NK-92 treated with Interleukin-12 subunit alpha and Interleukin-12 subunit beta, amount 100 ng/mL, for 24 hours (cell line): ENCODE measurements at regions not wholly inside any gene's neighbourhood (a gene's known extent, or its start where the extent isn't known, plus 50 kb on each side); places are given as distances from the start of the nearest gene placed in this dataset.
"Not testable (repeated sequence)": the region's sequence is repeated elsewhere in the genome, so short reads cannot be mapped to it uniquely, and the experiment has no call there.

Source experiments
- DNase-seq: peaks from one replicate; lab custom pipeline; 2025; lab: John Stamatoyannopoulos, UW

- DNase-seq = no peak
Observed at GRCh38 chr19:29154163-29154562, 58.8 kb downstream of the UQCRFS1 start.

GRCh38 chr19:29145756-29146155 is 67.2 kb downstream of the UQCRFS1 start:
- no peak for DNase-seq

DNA sequence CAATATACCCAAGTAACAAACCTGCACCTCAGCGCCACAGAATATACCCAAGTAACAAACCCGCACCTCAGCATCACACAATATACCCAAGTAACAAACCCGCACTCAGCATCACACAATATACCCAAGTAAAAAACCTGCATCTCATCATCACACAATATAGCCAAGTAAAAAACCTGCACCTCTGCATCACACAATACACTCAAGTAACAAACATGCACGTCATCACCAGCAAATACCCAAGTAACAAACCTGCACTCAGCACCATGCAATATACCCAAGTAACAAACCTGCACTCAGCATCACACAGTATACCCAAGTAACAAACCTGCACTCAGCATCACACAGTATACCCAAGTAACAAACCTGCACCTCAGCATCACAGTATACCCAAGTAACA is 69.8 kb downstream of the UQCRFS1 start:
- no peak for DNase-seq

DNA sequence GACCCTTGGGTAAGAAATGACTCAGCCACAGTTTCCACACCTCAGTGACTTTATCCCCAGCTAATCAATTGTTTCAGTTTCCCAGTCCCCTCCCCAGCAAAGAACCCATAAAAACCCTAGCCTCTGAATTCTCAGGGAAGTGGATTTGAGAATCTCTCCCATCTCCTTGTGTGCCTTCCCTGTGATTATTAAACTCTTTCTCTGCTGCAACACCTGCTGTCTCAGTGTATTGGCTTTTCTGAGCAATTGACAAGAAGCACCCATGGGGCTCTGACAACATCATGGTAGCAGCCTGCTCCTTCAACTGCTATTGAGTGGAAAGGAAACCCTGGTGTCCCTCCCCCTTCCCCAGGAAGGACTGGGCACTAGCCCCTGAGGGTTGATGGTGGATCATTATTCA is 73.7 kb downstream of the UQCRFS1 start:
- no peak for DNase-seq

GRCh38 chr19:29138206-29138605 is 74.7 kb downstream of the UQCRFS1 start:
- not testable (repeated sequence) for DNase-seq

- DNase-seq = no peak
Observed at GRCh38 chr19:29131456-29131855, 81.5 kb downstream of the UQCRFS1 start.

DNA sequence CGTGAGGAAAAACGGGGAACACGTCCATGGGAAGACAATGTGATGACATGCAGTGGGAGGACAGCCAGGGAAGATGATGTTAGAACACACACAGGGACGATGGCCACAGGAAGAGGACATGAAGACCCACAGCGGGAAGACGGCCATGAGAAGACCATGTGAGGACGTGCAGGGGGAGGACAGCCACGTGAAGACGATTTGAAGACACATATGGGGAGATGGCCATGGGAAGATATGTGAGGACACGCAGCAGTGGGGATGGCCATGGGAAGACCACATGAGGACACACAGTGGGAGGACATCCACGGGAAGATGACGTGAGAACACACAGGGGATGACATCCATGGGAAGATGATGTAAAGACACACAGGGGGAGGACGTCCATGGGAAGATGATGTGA is 83.8 kb downstream of the UQCRFS1 start:
- DNase-seq = no peak

DNA sequence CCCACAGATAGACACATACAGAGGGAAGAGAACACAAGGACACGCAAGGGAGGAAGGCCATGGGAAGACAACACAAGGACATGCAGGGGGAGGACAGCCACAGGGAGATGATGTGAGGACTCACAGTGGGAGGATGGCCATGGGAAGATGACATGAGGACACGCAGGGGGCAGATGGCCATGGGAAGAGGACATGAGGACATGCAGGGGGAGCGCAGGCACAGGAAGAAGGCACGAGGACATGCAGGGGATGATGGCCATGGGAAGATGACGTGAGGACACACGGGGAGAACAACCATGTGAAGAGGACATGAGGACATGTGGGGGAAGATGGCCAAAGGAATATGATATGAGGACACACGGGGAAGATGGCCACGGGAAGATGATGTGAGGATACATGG is 84.7 kb downstream of the UQCRFS1 start:
- DNase-seq = no peak

GRCh38 chr19:29122185-29122584 is 90.8 kb downstream of the UQCRFS1 start:
- DNase-seq = no peak

DNA sequence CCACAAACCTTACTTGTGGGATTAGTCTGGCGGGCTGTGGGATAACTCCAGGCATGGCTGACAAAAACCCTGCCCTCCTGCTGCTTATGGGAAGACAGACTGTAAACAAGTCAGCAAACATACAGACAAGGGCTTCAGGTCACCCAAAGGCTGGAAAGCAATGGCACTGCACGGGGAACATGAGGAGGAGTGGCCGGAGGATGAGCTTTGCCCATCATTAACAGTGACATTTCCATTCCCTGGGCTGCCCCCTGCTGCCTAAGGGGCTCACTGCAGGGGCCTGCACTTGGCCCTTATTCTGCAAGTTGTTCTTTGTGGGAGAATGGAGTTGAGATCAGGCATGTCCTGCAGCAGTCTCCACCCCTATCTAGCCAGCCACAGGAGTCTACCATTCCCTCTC is 91.3 kb downstream of the UQCRFS1 start:
- DNase-seq = no peak

DNA sequence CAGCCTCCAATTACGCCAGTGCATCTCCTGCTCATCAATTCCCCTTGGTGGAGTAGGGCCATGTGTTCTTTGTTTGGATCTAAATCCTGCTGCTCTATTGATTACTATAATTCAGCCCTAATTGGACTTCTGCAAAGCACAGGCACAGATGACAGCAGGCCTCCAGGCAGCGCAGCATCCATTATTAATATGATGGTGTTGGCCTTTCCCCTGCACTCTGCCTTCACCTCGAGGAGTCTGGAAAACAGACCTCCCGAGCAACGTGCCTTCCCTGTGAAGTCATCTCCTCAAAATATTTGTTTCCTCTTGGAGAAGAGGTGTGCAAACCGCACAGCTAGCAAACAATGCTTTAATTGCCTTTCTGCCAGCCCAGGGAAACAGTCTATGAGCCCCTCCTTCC is 92.5 kb downstream of the UQCRFS1 start:
- no peak for DNase-seq

DNA sequence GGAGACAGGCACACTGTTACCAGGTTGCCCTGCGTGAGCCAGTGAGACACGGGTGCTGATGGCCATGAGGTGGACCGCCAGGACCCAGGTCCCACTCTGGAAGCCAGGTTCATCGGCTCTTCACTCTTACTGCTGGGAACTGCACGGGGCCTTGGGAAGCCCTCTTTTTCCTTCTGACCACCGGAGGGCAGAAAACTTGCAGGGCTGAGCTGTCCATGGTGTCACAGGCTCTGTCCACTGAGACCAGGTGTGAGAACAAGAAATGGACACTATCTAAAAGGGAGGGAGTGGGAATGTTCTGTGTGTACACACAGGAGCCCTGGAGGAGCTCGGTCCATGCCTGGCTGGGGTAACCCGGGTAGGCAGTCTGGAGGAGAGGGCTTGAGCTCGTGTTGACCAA is 93.4 kb downstream of the UQCRFS1 start:
- no peak for DNase-seq

DNA sequence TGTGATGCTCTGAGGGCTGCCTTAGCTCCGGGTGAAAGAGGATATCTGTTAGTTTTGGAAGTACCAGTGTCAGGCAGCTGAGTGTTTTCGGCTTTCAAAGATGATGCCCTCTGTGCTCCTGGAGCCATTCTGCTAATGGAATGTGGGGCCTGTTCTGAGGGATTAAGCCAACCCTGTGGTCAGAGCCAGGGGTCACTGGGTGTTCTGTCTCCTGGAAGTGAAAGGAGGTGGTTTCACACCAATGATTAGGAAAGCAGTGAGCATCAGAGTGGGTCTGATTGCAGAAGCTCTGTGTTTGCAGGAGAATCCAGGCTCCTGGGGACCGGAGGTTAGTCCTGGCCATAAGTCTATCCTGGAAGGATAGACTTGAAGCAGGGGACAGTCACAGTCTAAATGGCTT is 94.6 kb downstream of the UQCRFS1 start:
- DNase-seq = no peak

- no peak for DNase-seq
Observed at GRCh38 chr19:29117926-29118325, 95.0 kb downstream of the UQCRFS1 start.

- DNase-seq = no peak
Observed at GRCh38 chr19:29115181-29115580, 97.8 kb downstream of the UQCRFS1 start.

DNA sequence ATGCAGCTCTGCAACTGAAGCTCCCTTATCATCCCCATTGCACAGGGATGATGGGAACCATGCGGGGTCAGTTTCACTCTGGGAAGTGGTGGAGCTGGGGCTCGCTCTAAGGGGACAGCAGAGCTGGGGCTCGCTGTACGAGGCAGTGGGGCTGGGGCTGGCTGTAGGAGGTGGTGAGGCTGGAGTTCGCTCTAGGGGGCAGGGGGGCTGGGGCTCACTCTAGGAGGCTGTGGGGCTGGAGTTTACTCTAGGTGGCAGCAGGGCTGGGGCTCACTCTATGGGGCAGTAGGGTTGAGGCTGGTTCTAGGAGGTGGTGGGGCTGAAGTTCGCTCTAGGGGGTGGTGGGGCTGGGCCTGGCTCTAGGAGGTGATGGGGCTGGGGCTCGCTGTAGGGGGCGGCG is 99.1 kb downstream of the UQCRFS1 start:
- DNase-seq = no peak

DNA sequence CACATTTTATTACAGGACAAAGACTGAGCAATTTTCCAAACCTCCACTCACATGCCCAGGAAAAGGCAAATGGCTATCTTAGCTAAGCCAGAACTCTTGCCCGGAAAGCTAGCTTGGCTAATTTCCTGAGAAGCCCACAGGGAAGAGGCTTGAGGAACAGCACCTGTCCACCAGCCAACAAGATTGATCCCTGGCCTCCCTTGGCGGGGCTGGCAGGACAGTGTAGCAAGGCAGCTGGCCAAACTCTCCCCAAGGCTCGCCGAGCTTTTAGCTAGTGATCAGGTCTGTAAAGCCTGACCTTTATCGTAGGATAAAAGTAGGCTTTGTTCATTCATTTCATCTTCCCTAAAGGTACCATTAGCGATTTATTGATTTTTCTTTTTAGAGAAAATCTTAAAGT is 101.4 kb downstream of the UQCRFS1 start:
- no peak for DNase-seq

- no peak for DNase-seq
Observed at GRCh38 chr19:29107831-29108230, 105.1 kb downstream of the UQCRFS1 start.

GRCh38 chr19:29106346-29106885 is 106.5 kb downstream of the UQCRFS1 start:
- no peak for DNase-seq

GRCh38 chr19:29105629-29106292 is 107.2 kb downstream of the UQCRFS1 start:
- DNase-seq = no peak

- no peak for DNase-seq
Observed at GRCh38 chr19:29104605-29105241, 108.2 kb downstream of the UQCRFS1 start.

DNA sequence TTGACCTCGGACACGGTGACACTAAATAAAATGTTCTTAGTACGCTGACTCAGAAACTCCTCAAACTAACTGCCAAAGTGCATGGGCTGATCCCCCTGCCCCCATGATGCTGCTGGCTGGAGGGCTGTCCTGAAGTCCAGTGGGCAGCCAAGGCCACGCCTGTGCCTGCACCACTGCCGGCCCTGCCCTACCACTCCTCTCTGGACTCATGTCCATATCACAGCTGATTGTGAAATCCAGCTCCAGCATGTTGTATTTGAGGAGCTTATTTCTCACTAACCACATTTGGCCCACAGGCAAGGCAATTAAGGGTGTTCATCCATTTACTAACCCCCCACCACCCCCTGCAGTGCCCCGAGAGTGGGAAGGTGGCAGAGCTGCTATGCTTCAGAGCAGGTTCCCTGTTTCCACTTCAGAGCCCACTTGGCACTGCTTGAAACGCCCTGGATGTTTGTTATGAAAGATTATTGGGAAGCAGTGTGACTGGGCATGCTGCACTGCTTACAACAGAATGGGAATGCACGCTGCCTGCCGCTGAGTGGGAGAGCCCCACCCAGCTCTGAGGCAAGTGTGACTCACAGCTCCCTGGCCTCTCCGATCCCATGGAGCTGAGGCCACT is 114.0 kb downstream of the UQCRFS1 start:
- DNase-seq = no peak

DNA sequence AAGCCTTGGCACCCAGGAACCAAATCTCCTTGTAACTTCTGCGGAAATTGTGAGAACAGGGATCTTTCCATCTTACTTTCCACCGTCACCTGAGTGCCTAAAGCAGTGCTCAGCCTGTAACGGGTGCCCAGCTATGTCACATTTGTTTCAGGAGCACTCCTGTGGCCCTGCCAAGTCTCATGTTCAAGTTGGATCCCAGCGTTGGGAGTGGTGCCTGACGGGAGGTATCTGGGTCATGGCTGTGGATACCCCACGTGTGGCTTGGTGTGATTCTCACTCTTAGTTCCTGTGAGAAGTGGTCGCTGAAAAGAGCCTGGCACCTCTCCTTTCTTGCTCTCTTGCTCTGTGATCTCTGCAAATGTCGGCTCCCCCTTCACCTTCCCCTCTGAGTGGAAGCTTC is 114.9 kb downstream of the UQCRFS1 start:
- no peak for DNase-seq
